ENCODE measurements at regions not wholly inside any gene's neighbourhood (a gene's known extent, or its start where the extent isn't known, plus 50 kb on each side); places are given as distances from the start of the nearest gene placed in this dataset.

DNA sequence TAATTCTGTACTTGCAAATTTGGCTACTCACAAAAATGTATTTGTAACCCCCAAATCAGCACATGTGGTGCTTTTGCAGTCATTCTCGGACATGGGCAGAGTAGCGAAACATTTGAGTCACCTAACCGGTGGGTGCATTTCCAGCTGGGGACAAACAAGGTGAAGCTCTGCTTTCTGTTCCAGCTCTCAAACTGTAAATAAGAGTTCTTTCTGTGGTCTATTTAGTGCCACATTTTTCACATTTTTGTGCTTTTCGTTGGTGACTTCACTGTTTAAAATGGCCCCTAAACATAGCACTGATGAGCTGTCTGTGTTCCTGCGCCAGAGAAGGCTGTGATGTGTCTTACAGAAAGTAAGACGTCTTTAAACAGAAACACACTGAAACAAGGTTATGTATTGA is 244.5 kb downstream of the CDC5L start:
- DNase-seq = no peak
- H3K27me3 Mint-ChIP-seq = peaks cover 2% of the 10 kb centered on the region
- H3K9me3 Mint-ChIP-seq = no peaks in the 10 kb centered on the region
- H3K4me1 Mint-ChIP-seq = peaks cover 11% of the 10 kb centered on the region
- H3K27ac Mint-ChIP-seq = no peak overlapping the region
- no peak overlapping the region for H3K4me3 Mint-ChIP-seq
- intact Hi-C loops (cut with micrococcal nuclease) = no loop called here
- no peaks in the 10 kb centered on the region for H3K36me3 Mint-ChIP-seq (ENCODE audit: low read depth)

- Mint-ChIP-seq H3K4me3 (no peak overlapping the region), H3K4me1 (peaks cover 6% of the 10 kb centered on the region), H3K27me3 (peaks cover 2% of the 10 kb centered on the region), H3K27ac (no peak overlapping the region), H3K9me3 (no peaks in the 10 kb centered on the region), H3K36me3 (ENCODE audit: low read depth) (no peaks in the 10 kb centered on the region)
- intact Hi-C loops (cut with micrococcal nuclease) = no loop called here
- no peak for DNase-seq
These were observed 246.8 kb downstream of the CDC5L start for GRCh38 chr6:44634321-44634720.

- no peak overlapping the region for H3K4me3 Mint-ChIP-seq
- H3K9me3 Mint-ChIP-seq = no peaks in the 10 kb centered on the region
- DNase-seq = no peak
- no peaks in the 10 kb centered on the region for H3K36me3 Mint-ChIP-seq (ENCODE audit: low read depth)
- intact Hi-C loops (cut with micrococcal nuclease) = no loop called here
- H3K4me1 Mint-ChIP-seq = peaks cover 2% of the 10 kb centered on the region
- H3K27me3 Mint-ChIP-seq = peaks cover 2% of the 10 kb centered on the region
- no peak overlapping the region for H3K27ac Mint-ChIP-seq
These were observed 248.0 kb downstream of the CDC5L start for GRCh38 chr6:44635486-44635885.

- peaks cover 2% of the 10 kb centered on the region for H3K4me1 Mint-ChIP-seq
- no peaks in the 10 kb centered on the region for H3K36me3 Mint-ChIP-seq (ENCODE audit: low read depth)
- no peak overlapping the region for H3K27ac Mint-ChIP-seq
- no peaks in the 10 kb centered on the region for H3K9me3 Mint-ChIP-seq
- H3K4me3 Mint-ChIP-seq = no peak overlapping the region
- DNase-seq = no peak
- intact Hi-C loops (cut with micrococcal nuclease) = no loop called here
- peaks cover 2% of the 10 kb centered on the region for H3K27me3 Mint-ChIP-seq
These were observed 249.2 kb downstream of the CDC5L start for GRCh38 chr6:44636561-44637248.

DNA sequence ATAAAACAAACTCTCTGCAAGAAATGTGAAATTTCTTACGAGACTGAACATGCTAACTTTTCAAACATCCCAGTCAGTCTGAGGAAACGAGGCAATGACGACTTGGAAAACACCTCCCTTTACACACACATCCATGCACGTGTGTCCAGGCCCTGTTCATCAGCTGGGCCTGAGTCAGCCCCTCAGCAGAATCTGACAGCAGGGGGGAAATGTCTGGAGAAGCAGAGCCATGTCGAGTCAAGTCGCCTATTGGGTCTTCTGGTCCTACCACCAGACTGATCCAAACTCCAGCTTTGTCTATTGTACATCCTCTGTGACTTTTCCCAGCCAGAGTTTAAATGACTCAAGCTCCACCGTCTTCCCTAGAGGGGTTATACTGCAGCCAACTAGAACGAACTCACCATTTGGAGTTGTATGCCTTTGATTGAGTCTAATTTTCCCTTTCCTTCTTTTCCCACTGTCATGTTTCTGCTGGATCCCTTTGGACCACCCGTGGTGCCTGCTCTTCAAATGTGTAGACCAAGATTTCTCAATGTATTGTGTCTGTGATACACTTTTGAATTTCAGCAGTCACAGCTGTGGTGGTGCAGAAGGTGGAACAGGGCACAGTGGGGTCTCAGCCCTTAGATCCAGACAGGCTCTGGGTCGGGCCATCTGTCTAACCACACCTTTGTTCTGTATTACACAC is 254.0 kb downstream of the CDC5L start:
- H3K27ac Mint-ChIP-seq = peak overlapping the region; percentile 84
- intact Hi-C loops (cut with micrococcal nuclease) = loop anchor here (5.0 kb wide), 3 partner anchors 291 to 1281 kb away; partner anchors contain the start of gene SUPT3H
- H3K27me3 Mint-ChIP-seq = no peaks in the 10 kb centered on the region
- no peak overlapping the region for H3K4me3 Mint-ChIP-seq
- H3K36me3 Mint-ChIP-seq (ENCODE audit: low read depth) = no peaks in the 10 kb centered on the region
- no peak for DNase-seq
- peaks cover 17% of the 10 kb centered on the region for H3K4me1 Mint-ChIP-seq
- no peaks in the 10 kb centered on the region for H3K9me3 Mint-ChIP-seq

- H3K36me3 Mint-ChIP-seq (ENCODE audit: low read depth) = no peaks in the 10 kb centered on the region
- peak overlapping the region; percentile 84 for H3K27ac Mint-ChIP-seq
- H3K4me1 Mint-ChIP-seq = peaks cover 17% of the 10 kb centered on the region
- no peak for DNase-seq
- H3K4me3 Mint-ChIP-seq = peak overlapping the region; percentile 7
- H3K27me3 Mint-ChIP-seq = no peaks in the 10 kb centered on the region
- intact Hi-C loops (cut with micrococcal nuclease) = loop anchor here (5.0 kb wide), 3 partner anchors 290 to 1280 kb away; partner anchors contain the start of gene SUPT3H
- H3K9me3 Mint-ChIP-seq = no peaks in the 10 kb centered on the region
These were observed 254.8 kb downstream of the CDC5L start for GRCh38 chr6:44642349-44642748.

- intact Hi-C loops (cut with micrococcal nuclease) = loop anchor here (5.0 kb wide), 3 partner anchors 289 to 1279 kb away; partner anchors contain the start of gene SUPT3H
- no peaks in the 10 kb centered on the region for H3K36me3 Mint-ChIP-seq (ENCODE audit: low read depth)
- peak; percentile 74 for DNase-seq
- H3K27ac Mint-ChIP-seq = peak overlapping the region; percentile 84
- no peaks in the 10 kb centered on the region for H3K27me3 Mint-ChIP-seq
- H3K4me3 Mint-ChIP-seq = peak overlapping the region; percentile 7
- peaks cover 17% of the 10 kb centered on the region for H3K4me1 Mint-ChIP-seq
- no peaks in the 10 kb centered on the region for H3K9me3 Mint-ChIP-seq
These were observed 255.5 kb downstream of the CDC5L start for GRCh38 chr6:44642870-44643522.

DNA sequence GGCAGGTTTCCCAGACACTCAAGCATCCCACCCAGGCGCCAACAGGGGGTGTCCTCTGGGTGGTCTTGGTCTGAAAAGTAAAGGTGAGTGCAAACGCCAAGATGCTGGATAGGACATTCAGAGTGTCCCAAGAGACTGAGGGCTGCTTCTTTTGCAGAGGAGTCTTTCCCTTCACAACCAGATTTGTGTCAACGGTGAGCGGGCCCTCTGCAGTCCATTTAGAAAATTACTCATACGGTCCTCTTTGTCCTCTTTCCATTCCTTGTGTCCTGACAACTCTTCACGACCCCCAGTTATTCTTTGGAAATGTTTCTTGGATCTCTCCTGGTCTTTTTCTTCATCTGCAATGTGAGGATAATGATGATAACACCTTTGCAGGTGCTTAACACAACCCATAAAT is 257.8 kb downstream of the CDC5L start:
- peaks cover 23% of the 10 kb centered on the region for H3K4me1 Mint-ChIP-seq
- intact Hi-C loops (cut with micrococcal nuclease) = no loop called here
- no peak overlapping the region for H3K27ac Mint-ChIP-seq
- H3K36me3 Mint-ChIP-seq (ENCODE audit: low read depth) = no peaks in the 10 kb centered on the region
- no peaks in the 10 kb centered on the region for H3K27me3 Mint-ChIP-seq
- no peak for DNase-seq
- peaks cover 4% of the 10 kb centered on the region for H3K9me3 Mint-ChIP-seq
- H3K4me3 Mint-ChIP-seq = no peak overlapping the region

DNA sequence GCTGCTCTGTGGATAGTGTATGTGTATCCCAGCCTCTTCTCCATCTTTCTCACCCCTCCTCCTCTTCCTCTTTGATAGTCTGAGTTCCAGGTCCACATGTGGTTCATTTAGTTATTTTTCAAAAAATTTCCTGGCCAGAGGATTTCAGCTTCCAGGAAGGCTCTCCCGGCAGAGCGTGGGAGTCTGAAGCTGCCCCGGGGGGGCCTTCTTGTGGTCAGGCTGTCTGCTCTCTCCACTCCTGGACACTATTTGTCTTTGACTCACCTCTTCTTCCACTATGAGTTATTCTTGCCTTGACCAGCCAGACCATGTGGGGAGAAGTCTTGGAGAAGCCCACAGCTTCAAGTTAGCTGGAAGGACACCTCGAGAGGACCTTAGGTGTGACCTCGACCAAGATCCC is 258.8 kb downstream of the CDC5L start:
- Mint-ChIP-seq H3K36me3 (ENCODE audit: low read depth) (no peaks in the 10 kb centered on the region), H3K9me3 (peaks cover 4% of the 10 kb centered on the region), H3K27ac (no peak overlapping the region), H3K27me3 (no peaks in the 10 kb centered on the region), H3K4me3 (no peak overlapping the region), H3K4me1 (peaks cover 24% of the 10 kb centered on the region)
- no peak for DNase-seq
- intact Hi-C loops (cut with micrococcal nuclease) = no loop called here

DNA sequence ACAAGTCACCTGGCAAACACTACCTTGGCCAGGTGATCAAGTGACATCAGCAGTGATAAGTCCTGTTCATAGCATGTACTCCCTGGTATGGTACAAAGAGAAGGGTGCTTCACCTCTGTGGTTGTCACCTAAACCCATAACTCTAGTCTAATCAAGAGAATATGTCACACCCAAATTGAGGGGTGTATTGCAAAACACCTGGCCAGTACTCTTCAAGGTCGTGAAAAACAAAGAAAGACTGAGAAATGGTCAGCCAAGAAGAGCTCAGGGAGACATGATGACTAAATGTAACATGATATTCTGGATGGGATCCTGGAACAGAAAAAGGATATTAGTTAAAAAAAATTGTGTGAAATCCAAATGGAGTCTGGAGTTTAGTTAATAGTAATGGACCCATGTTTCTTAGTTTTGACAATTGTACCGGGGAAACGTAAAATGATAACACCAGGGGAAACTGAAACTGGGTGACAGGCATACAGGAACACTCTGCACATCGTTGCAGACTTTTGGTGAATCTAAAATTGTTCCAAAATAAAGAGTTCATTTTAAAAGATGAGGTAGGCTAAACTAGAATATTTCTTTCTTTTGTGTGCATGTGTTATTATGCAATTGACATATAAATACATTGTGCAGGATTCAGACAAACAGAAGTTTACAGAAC is 262.0 kb downstream of the CDC5L start:
- H3K9me3 Mint-ChIP-seq = peaks cover 4% of the 10 kb centered on the region
- H3K4me3 Mint-ChIP-seq = no peak overlapping the region
- peaks cover 2% of the 10 kb centered on the region for H3K27me3 Mint-ChIP-seq
- DNase-seq = no peak
- H3K36me3 Mint-ChIP-seq (ENCODE audit: low read depth) = no peaks in the 10 kb centered on the region
- peaks cover 10% of the 10 kb centered on the region for H3K4me1 Mint-ChIP-seq
- H3K27ac Mint-ChIP-seq = no peak overlapping the region
- intact Hi-C loops (cut with micrococcal nuclease) = loop anchor here (10.0 kb wide), 2 partner anchors 175 to 515 kb away; no protein-coding TSS in a partner anchor

- Mint-ChIP-seq H3K36me3 (ENCODE audit: low read depth) (no peaks in the 10 kb centered on the region), H3K4me3 (no peak overlapping the region), H3K4me1 (peaks cover 16% of the 10 kb centered on the region), H3K27ac (no peak overlapping the region), H3K27me3 (peaks cover 2% of the 10 kb centered on the region), H3K9me3 (peaks cover 4% of the 10 kb centered on the region)
- intact Hi-C loops (cut with micrococcal nuclease) = loop anchor here (10.0 kb wide), 2 partner anchors 176 to 514 kb away; no protein-coding TSS in a partner anchor
- DNase-seq = no peak
These were observed 263.0 kb downstream of the CDC5L start for GRCh38 chr6:44650495-44650894.

DNA sequence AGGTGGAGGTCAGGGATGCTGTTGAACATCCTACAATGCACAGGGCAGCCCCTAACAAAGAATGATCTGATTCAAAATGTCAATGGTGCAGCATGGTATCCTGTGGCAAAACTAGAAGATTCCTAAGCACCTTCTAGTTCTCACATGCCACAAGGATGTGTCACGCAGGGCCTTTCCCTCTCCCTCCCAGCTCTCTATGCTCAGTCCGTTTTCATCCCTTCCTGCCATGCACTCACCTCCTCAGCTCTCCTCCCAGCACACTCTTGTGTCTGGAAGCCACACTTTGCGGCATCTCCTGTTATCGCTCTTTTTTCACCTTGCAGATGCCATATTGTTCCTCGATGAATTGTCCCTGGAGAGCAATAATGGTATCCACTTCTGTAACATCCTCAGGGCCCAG is 263.4 kb downstream of the CDC5L start:
- intact Hi-C loops (cut with micrococcal nuclease) = loop anchor here (10.0 kb wide), 2 partner anchors 176 to 514 kb away; no protein-coding TSS in a partner anchor
- Mint-ChIP-seq H3K27me3 (peaks cover 2% of the 10 kb centered on the region), H3K27ac (no peak overlapping the region), H3K4me3 (no peak overlapping the region), H3K4me1 (peaks cover 18% of the 10 kb centered on the region), H3K36me3 (ENCODE audit: low read depth) (no peaks in the 10 kb centered on the region), H3K9me3 (peaks cover 4% of the 10 kb centered on the region)
- no peak for DNase-seq

DNA sequence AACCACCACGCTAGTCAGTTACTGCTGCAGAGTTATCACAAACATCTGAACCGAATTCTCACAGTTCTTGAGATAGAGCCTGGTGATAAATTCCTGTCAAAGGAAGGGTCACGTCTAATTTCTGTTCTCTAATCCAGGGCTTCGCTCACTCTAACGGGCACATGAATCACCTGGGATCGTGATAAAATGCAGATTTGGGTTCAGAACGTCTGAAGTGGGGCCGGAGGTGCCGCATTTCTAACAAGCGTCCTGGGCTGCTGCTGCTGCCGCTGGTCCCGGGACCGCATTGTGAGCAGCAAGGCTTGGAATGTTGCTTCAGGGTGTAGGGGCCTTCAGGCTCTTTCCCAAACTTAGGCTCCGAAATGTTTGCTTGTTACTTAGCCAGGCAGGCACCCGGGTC is 264.1 kb downstream of the CDC5L start:
- Mint-ChIP-seq H3K4me3 (no peak overlapping the region), H3K27ac (no peak overlapping the region), H3K4me1 (peaks cover 18% of the 10 kb centered on the region), H3K27me3 (peaks cover 2% of the 10 kb centered on the region), H3K9me3 (peaks cover 4% of the 10 kb centered on the region), H3K36me3 (ENCODE audit: low read depth) (no peaks in the 10 kb centered on the region)
- intact Hi-C loops (cut with micrococcal nuclease) = loop anchor here (10.0 kb wide), 2 partner anchors 177 to 513 kb away; no protein-coding TSS in a partner anchor
- no peak for DNase-seq
